MG63 (cell line): ENCODE measurements at regions not wholly inside any gene's neighbourhood (a gene's known extent, or its start where the extent isn't known, plus 50 kb on each side); places are given as distances from the start of the nearest gene placed in this dataset.

Experiments used
- DNase-seq: peaks from one replicate; pipeline ENCODE4 v3.0.0-alpha.2; 2020
- H3K27me3 ChIP-seq: fragments of 250-450 bp; sonication (Bioruptor Pico); 2 replicates; pipeline ENCODE4 v1.5.1; 2020; ENCODE audit warnings: mild to moderate bottlenecking, moderate library complexity
- H3K36me3 ChIP-seq: fragments of 250-450 bp; sonication (Bioruptor Pico); 2 replicates; pipeline ENCODE4 v1.5.1; 2020; ENCODE audit warnings: mild to moderate bottlenecking, moderate library complexity
- H3K4me3 ChIP-seq: fragments of 250-450 bp; sonication (Bioruptor Pico); 2 replicates; pipeline ENCODE4 v1.5.1; 2020; ENCODE audit warnings: mild to moderate bottlenecking, moderate library complexity
- H3K9me3 ChIP-seq: fragments of 250-450 bp; sonication (Bioruptor Pico); 2 replicates; pipeline ENCODE4 v1.5.1; 2020; ENCODE audit warnings: mild to moderate bottlenecking, moderate library complexity

DNA sequence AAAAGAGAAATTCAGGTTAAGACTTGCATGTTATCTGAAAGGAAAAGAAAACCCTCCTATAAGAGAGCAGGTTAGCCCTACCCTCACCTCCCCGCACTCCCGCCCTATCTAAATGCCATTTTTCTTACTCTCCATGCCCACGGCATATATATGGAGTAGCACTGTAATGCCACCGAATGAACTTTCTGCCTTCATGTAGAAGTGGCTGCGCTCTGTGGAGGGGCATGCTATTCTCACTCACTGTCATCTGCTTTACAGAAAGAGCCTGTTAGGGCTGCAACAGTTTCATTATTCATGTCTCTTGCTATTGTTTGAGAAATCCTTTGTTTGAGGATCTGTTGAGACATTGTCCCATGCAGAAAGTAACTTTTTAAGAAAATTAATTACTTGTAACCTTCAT is 1190.6 kb downstream of the SORCS1 start:
- no peaks in the 10 kb centered on the region for H3K9me3 ChIP-seq
- no peaks in the 10 kb centered on the region for H3K27me3 ChIP-seq
- no peak for DNase-seq
- H3K36me3 ChIP-seq, result no peaks in the 10 kb centered on the region
- no peak overlapping the region for H3K4me3 ChIP-seq

DNA sequence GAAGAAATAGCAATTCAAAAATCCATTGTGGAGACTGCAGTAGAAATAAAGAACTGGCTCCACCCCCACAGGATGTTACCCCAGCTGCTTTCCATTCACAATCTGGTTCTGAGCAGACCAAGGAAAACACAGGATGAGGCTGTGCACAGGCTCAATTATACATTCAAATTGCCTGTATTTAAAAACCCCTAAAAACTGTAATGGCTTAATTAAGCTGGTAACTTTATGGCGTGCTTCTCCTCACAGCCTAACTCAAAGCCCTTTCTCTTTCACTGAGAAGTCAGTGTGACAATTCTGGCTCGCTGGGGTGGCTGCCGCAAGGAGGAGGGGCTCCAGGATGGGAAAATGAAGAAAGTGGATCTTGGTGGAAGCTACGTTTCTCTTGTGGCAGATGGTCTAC is 1191.1 kb downstream of the SORCS1 start:
- no peaks in the 10 kb centered on the region for H3K27me3 ChIP-seq

DNA sequence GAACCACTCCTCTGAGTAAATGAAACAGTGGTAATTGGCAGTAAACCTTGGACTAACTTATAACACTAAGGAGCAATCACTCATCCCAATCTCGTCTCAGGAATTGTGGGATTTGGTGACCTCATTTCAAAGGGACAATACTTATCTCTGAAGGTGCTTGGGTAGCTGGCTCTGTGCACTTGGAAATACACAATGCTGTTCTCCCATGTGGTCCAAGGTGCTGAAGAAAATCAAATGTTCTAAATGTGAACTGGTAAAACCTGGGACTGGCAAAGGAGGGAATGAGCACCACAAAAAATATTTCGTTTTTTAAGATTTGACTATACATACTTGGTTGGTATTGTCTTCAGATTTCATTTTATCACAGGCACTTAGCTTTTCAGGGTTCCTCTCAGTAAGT is 1193.0 kb downstream of the SORCS1 start:
- no peaks in the 10 kb centered on the region for H3K27me3 ChIP-seq
- no peaks in the 10 kb centered on the region for H3K9me3 ChIP-seq
- H3K4me3 ChIP-seq, result no peak overlapping the region
- H3K36me3 ChIP-seq, result no peaks in the 10 kb centered on the region
- DNase-seq, result no peak

More for the DNA sequence above, 1191.1 kb downstream of the SORCS1 start:
- Histone ChIP-seq H3K9me3 (no peaks in the 10 kb centered on the region), H3K4me3 (no peak overlapping the region), H3K36me3 (no peaks in the 10 kb centered on the region)
- DNase-seq, result no peak

GRCh38 chr10:105969884-105970377 is 1194.6 kb downstream of the SORCS1 start:
- no peaks in the 10 kb centered on the region for H3K9me3 ChIP-seq
- no peaks in the 10 kb centered on the region for H3K36me3 ChIP-seq
- no peak for DNase-seq

GRCh38 chr10:105968666-105969065 is 1195.8 kb downstream of the SORCS1 start:
- no peak for DNase-seq
- H3K4me3 ChIP-seq, result no peak overlapping the region
- H3K27me3 ChIP-seq, result no peaks in the 10 kb centered on the region
- no peaks in the 10 kb centered on the region for H3K36me3 ChIP-seq
- H3K9me3 ChIP-seq, result no peaks in the 10 kb centered on the region

More at GRCh38 chr10:105969884-105970377, 1194.6 kb downstream of the SORCS1 start:
- Histone ChIP-seq H3K4me3 (no peak overlapping the region), H3K27me3 (no peaks in the 10 kb centered on the region)

- DNase-seq, result no peak
- Histone ChIP-seq H3K4me3 (no peak overlapping the region), H3K27me3 (no peaks in the 10 kb centered on the region), H3K9me3 (no peaks in the 10 kb centered on the region), H3K36me3 (no peaks in the 10 kb centered on the region)
These were observed 1197.2 kb downstream of the SORCS1 start for GRCh38 chr10:105967256-105967655.

DNA sequence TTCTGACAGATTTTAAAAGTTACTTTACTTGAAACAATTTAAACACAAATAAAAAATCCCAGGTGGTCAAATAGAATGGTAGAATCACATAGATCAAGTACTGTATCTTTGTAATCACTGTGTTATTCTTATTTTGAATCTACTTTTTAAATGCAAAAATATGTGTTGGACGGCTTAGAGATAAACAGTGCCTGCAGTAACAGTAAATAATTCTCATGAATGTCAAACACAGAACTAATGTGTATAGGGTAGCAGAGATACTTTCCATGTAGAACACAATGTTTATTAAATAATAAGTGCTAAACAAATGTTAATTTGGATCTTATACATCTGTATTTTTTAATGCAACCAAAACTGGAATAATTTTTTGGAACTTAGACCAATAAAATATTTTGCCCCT is 1199.4 kb downstream of the SORCS1 start:
- no peaks in the 10 kb centered on the region for H3K36me3 ChIP-seq
- H3K9me3 ChIP-seq, result no peaks in the 10 kb centered on the region
- no peak overlapping the region for H3K4me3 ChIP-seq
- DNase-seq, result no peak
- no peaks in the 10 kb centered on the region for H3K27me3 ChIP-seq

GRCh38 chr10:105964009-105964408 is 1200.5 kb downstream of the SORCS1 start:
- no peak for DNase-seq
- no peaks in the 10 kb centered on the region for H3K36me3 ChIP-seq

DNA sequence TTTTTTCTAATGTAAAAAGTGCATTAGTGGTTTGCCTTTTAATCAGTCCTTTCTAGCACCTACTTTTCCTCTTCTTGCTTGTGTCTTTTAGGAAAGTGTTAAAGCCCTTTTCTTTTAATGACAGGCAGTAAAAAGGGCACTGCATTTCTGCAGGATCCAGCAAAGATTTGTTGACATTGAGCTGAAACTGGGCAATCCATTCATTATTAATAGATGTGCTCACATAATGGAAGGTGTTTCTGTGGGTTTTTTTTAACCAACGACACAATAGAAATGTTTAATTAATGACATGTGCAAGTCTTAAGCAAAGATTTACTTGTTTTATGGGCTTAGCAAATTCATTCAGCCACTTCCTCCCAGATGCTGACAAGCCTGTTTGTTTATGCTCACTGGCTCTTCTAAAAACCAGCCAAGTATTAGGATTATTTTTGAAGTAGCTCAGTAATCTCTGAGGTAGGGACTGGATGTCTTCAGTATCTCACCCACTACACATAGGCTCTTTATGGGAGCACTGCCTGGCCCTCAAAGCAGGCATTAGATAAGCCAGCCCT is 1201.1 kb downstream of the SORCS1 start:
- H3K36me3 ChIP-seq, result no peaks in the 10 kb centered on the region
- H3K9me3 ChIP-seq, result no peaks in the 10 kb centered on the region
- no peak for DNase-seq
- no peaks in the 10 kb centered on the region for H3K27me3 ChIP-seq
- H3K4me3 ChIP-seq, result no peak overlapping the region

More at GRCh38 chr10:105964009-105964408, 1200.5 kb downstream of the SORCS1 start:
- no peaks in the 10 kb centered on the region for H3K27me3 ChIP-seq
- no peak overlapping the region for H3K4me3 ChIP-seq
- no peaks in the 10 kb centered on the region for H3K9me3 ChIP-seq

DNA sequence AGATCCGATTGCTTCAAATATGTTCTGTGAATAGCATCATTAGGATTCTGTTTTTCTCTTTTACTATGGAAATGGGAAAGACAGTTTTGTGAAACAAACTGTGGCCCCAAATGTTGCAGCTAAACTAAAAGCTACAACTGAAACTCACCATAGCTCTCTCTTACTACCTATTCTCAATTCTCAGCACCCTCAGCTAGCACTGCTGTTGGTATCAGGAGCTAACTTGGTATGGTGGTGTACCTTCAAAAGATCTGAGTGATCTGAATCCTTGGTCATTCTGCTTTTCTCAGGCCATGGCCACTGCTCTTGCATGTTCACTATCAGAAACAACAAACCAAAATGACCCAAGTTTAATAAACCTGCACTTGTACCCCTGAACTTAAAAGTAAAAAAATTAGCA is 1208.0 kb downstream of the SORCS1 start:
- no peak overlapping the region for H3K4me3 ChIP-seq

GRCh38 chr10:105953861-105954260 is 1210.6 kb downstream of the SORCS1 start:
- DNase-seq, result no peak
- no peak overlapping the region for H3K4me3 ChIP-seq
- no peaks in the 10 kb centered on the region for H3K9me3 ChIP-seq
- H3K27me3 ChIP-seq, result no peaks in the 10 kb centered on the region
- no peaks in the 10 kb centered on the region for H3K36me3 ChIP-seq

More for the DNA sequence above, 1208.0 kb downstream of the SORCS1 start:
- no peak for DNase-seq
- Histone ChIP-seq H3K27me3 (no peaks in the 10 kb centered on the region), H3K36me3 (no peaks in the 10 kb centered on the region), H3K9me3 (no peaks in the 10 kb centered on the region)

DNA sequence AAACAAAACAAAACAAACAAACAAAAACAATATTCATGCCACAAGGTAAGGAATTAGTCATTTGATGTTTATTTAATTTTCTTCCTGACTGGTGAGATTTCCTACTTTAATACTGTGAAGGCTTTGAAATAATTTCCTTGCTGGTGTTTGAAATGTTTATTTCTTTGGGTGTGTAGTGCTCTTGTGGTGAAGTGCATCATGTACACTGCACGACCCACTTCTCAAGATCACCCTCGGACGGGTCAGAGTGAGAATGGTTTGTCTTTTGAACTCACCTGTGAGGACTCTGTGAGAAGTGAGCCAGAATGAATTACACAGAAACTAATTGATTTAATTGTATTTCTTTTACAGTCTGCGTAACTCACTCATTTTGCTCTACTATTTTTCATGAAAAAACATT is 1211.5 kb downstream of the SORCS1 start:
- no peak overlapping the region for H3K4me3 ChIP-seq
- H3K27me3 ChIP-seq, result no peaks in the 10 kb centered on the region
- H3K36me3 ChIP-seq, result no peaks in the 10 kb centered on the region
- H3K9me3 ChIP-seq, result no peaks in the 10 kb centered on the region
- no peak for DNase-seq

DNA sequence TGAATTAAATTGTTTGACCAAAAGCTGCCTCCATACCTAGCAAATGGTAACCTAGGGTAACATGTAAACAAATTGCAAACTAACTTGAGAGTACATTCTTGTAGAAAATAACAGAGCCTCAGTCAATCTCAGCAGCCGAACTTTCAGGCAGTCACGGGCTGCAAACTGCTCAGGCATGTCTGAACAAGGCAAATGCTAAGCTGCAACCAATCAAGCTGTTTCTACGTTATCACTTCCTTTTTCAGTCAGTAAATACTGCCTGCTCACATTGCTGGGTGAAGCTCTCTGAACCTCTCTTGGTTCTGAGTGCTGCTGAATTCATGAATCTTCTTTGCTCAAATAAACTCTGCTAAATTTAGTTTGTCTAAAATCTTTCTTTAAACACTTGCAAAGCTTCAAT is 1212.4 kb downstream of the SORCS1 start:
- Histone ChIP-seq H3K9me3 (no peaks in the 10 kb centered on the region), H3K27me3 (no peaks in the 10 kb centered on the region), H3K36me3 (no peaks in the 10 kb centered on the region), H3K4me3 (no peak overlapping the region)
- DNase-seq, result no peak

DNA sequence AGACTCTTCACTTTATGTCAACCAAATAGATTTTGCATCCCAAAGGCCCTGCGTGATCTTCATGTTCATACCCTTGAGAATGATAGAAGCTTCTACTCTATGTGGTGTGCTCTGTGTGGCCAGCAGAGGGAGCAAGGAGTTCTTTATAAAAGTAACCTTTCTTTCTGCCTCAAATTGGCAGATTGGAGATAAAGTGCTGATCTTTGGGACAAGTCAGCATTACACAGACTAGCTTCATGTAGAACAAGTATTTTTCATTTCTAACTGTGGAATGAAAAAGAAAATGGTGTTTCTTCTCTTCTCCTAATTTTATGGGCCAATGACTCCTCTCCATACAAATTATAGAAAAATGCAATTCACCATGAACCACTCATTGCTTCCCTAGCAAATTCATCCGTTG is 1214.1 kb downstream of the SORCS1 start:
- peak; percentile 11 for DNase-seq
- Histone ChIP-seq H3K27me3 (no peaks in the 10 kb centered on the region), H3K36me3 (no peaks in the 10 kb centered on the region), H3K4me3 (no peak overlapping the region), H3K9me3 (no peaks in the 10 kb centered on the region)

GRCh38 chr10:105949721-105950120 is 1214.8 kb downstream of the SORCS1 start:
- no peak for DNase-seq
- no peaks in the 10 kb centered on the region for H3K27me3 ChIP-seq
- no peak overlapping the region for H3K4me3 ChIP-seq
- H3K36me3 ChIP-seq, result no peaks in the 10 kb centered on the region
- H3K9me3 ChIP-seq, result no peaks in the 10 kb centered on the region

- Histone ChIP-seq H3K9me3 (no peaks in the 10 kb centered on the region; the same call in 1 of the 2 replicates), H3K4me3 (no peak overlapping the region), H3K27me3 (no peaks in the 10 kb centered on the region), H3K36me3 (no peaks in the 10 kb centered on the region)
- no peak for DNase-seq
These were observed 1239.3 kb downstream of the SORCS1 start for GRCh38 chr10:105925045-105925785.

DNA sequence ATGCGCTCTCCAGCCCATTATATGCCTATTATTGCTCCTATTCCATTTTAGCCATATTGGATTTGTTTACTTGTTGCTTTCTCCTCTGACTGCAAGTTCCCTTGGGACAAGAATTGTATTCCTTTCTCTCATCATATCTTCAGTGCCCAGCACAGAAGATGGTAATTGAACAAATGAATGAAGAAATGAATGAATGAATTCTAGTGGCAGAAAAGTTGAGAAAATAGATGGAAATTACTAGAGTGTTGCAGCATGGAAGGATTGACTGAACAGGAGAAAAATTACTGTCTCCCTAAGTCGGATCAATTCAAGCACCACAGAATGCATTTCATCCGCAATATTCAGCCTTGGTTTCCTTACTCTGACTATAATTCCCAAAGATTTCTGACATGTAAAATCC is 1243.2 kb downstream of the SORCS1 start:
- H3K36me3 ChIP-seq, result no peaks in the 10 kb centered on the region
- H3K27me3 ChIP-seq, result no peaks in the 10 kb centered on the region
- H3K9me3 ChIP-seq, result no peaks in the 10 kb centered on the region
- H3K4me3 ChIP-seq, result no peak overlapping the region
- DNase-seq, result no peak

DNA sequence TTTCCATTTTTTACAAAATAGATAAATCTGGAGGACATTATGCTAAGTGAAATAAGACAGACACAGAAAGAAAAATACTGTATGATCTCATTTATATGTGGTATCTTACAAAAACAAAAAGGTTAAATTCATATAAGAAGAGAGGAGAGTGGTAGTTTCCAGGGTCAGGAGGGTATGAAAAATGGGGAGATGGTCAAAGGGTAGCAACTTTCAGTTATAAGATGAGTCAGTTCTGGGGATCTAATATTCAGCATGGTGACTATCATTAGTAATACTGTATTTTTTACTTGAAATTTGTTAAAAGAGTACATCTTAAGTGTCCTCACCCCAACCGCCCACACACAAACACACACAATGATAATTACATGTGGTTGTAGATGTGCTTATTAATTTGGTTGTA is 1250.1 kb downstream of the SORCS1 start:
- no peaks in the 10 kb centered on the region for H3K36me3 ChIP-seq
- no peak for DNase-seq
- H3K27me3 ChIP-seq, result no peaks in the 10 kb centered on the region
- no peaks in the 10 kb centered on the region for H3K9me3 ChIP-seq
- no peak overlapping the region for H3K4me3 ChIP-seq
